ENCODE measurements at regions not wholly inside any gene's neighbourhood (a gene's known extent, or its start where the extent isn't known, plus 50 kb on each side); places are given as distances from the start of the nearest gene placed in this dataset.
"Not testable (repeated sequence)": the region's sequence is repeated elsewhere in the genome, so short reads cannot be mapped to it uniquely, and the experiment has no call there.

- no peak for DNase-seq (ENCODE audit: low read depth, low spot score)
These were observed 123.7 kb downstream of the KLF6 start for GRCh38 chr10:3661271-3661670.

- DNase-seq (ENCODE audit: low read depth, low spot score): no peak
These were observed 124.3 kb downstream of the KLF6 start for GRCh38 chr10:3660753-3661152.

GRCh38 chr10:3659203-3659917 lies 125.6 kb downstream of the KLF6 start:
- no peak for DNase-seq (ENCODE audit: low read depth, low spot score)

GRCh38 chr10:3658766-3659165 lies 126.2 kb downstream of the KLF6 start:
- no peak for DNase-seq (ENCODE audit: low read depth, low spot score)

GRCh38 chr10:3656214-3656613 lies 128.8 kb downstream of the KLF6 start:
- no peak for DNase-seq (ENCODE audit: low read depth, low spot score)

GRCh38 chr10:3655528-3655927 lies 129.5 kb downstream of the KLF6 start:
- no peak for DNase-seq (ENCODE audit: low read depth, low spot score)

- no peak for DNase-seq (ENCODE audit: low read depth, low spot score)
These were observed 130.0 kb downstream of the KLF6 start for GRCh38 chr10:3654980-3655379.

GRCh38 chr10:3654496-3654895 lies 130.5 kb downstream of the KLF6 start:
- DNase-seq (ENCODE audit: low read depth, low spot score): no peak

- not testable (repeated sequence) for DNase-seq (ENCODE audit: low read depth, low spot score)
These were observed 131.7 kb downstream of the KLF6 start for GRCh38 chr10:3653303-3653702.

- no peak for DNase-seq (ENCODE audit: low read depth, low spot score)
These were observed 132.1 kb downstream of the KLF6 start for GRCh38 chr10:3652886-3653285.

GRCh38 chr10:3651969-3652653 lies 132.9 kb downstream of the KLF6 start:
- DNase-seq (ENCODE audit: low read depth, low spot score): no peak

- DNase-seq (ENCODE audit: low read depth, low spot score): no peak
These were observed 136.4 kb downstream of the KLF6 start for GRCh38 chr10:3648576-3648975.

GRCh38 chr10:3648170-3648569 lies 136.8 kb downstream of the KLF6 start:
- DNase-seq (ENCODE audit: low read depth, low spot score): no peak

GRCh38 chr10:3647074-3647473 lies 137.9 kb downstream of the KLF6 start:
- DNase-seq (ENCODE audit: low read depth, low spot score): no peak

- DNase-seq (ENCODE audit: low read depth, low spot score): no peak
These were observed 139.6 kb downstream of the KLF6 start for GRCh38 chr10:3645406-3645805.

- DNase-seq (ENCODE audit: low read depth, low spot score): no peak
These were observed 144.2 kb downstream of the KLF6 start for GRCh38 chr10:3640816-3641215.

GRCh38 chr10:3639546-3639945 lies 145.5 kb downstream of the KLF6 start:
- no peak for DNase-seq (ENCODE audit: low read depth, low spot score)

GRCh38 chr10:3636356-3637181 lies 148.4 kb downstream of the KLF6 start:
- no peak for DNase-seq (ENCODE audit: low read depth, low spot score)

GRCh38 chr10:3635697-3636096 lies 149.3 kb downstream of the KLF6 start:
- no peak for DNase-seq (ENCODE audit: low read depth, low spot score)

- DNase-seq (ENCODE audit: low read depth, low spot score): no peak
These were observed 149.8 kb downstream of the KLF6 start for GRCh38 chr10:3635211-3635671.

GRCh38 chr10:3634646-3635045 lies 150.4 kb downstream of the KLF6 start:
- not testable (repeated sequence) for DNase-seq (ENCODE audit: low read depth, low spot score)

GRCh38 chr10:3631701-3632330 lies 153.2 kb downstream of the KLF6 start:
- DNase-seq (ENCODE audit: low read depth, low spot score): no peak

Measured in activated naive CD8-positive, alpha-beta T cell treated with anti-CD3 and anti-CD28 coated beads, Interleukin-2, amount 50 U/mL, for 16 hours (primary cell).